H9 (cell line): ENCODE measurements at regions not wholly inside any gene's neighbourhood (a gene's known extent, or its start where the extent isn't known, plus 50 kb on each side); places are given as distances from the start of the nearest gene placed in this dataset.

Experiments used
- DNase-seq: peaks from one replicate; pipeline ENCODE4 v3.0.0-alpha.2; 2017
- H2AFZ ChIP-seq: one replicate; pipeline ENCODE4 v1.6.1; 2013; ENCODE audit warnings: mild to moderate bottlenecking, low read length, control low read depth, moderate library complexity
- H2AK5ac ChIP-seq: 2 replicates; pipeline ENCODE4 v1.6.1; 2013; ENCODE audit warnings: low read length, control low read depth, mixed read lengths; ENCODE audit not compliant: insufficient read length
- H2BK120ac ChIP-seq: one replicate; pipeline ENCODE4 v1.6.1; 2013; ENCODE audit warnings: low read depth, mild to moderate bottlenecking, low read length, control low read depth, inconsistent platforms; ENCODE audit not compliant: poor library complexity, severe bottlenecking
- H2BK12ac ChIP-seq: 2 replicates; pipeline ENCODE4 v1.6.1; 2013; ENCODE audit warnings: low read length, control low read depth, mixed read lengths, low read depth; ENCODE audit not compliant: insufficient read length
- H2BK15ac ChIP-seq: 2 replicates; pipeline ENCODE4 v1.6.1; 2013; ENCODE audit warnings: low read depth, low read length, control low read depth
- H2BK20ac ChIP-seq: one replicate; pipeline ENCODE4 v1.6.1; 2013; ENCODE audit warnings: low read depth, mild to moderate bottlenecking, low read length, control low read depth, inconsistent platforms; ENCODE audit not compliant: poor library complexity, severe bottlenecking
- H2BK5ac ChIP-seq: 2 replicates; pipeline ENCODE4 v1.6.1; 2013; ENCODE audit warnings: low read length, control low read depth, mixed read lengths; ENCODE audit not compliant: insufficient read length
- H3K14ac ChIP-seq: 2 replicates; pipeline ENCODE4 v1.6.1; 2013; ENCODE audit warnings: low read length, control low read depth; ENCODE audit not compliant: insufficient read depth
- H3K18ac ChIP-seq: 2 replicates; pipeline ENCODE4 v1.6.1; 2013; ENCODE audit warnings: low read depth, mild to moderate bottlenecking, mixed read lengths, low read length, control low read depth; ENCODE audit not compliant: insufficient read length
- H3K23ac ChIP-seq: 2 replicates; pipeline ENCODE4 v1.6.1; 2013; ENCODE audit warnings: low read length, control low read depth, mixed read lengths, low read depth; ENCODE audit not compliant: insufficient read length
- H3K23me2 ChIP-seq: 2 replicates; pipeline ENCODE4 v1.6.1; 2013; ENCODE audit warnings: low read depth, mild to moderate bottlenecking, mixed read lengths, low read length, control low read depth; ENCODE audit not compliant: insufficient read length, poor library complexity, severe bottlenecking
- H3K27ac ChIP-seq: 2 replicates; pipeline ENCODE4 v1.5.1; 2013; ENCODE audit warnings: low read length, control low read depth, mixed read lengths, low read depth; ENCODE audit not compliant: insufficient read length
- H3K27me3 ChIP-seq: 2 replicates; pipeline ENCODE4 v1.6.1; 2013; ENCODE audit warnings: low read length, control low read depth, inconsistent platforms; ENCODE audit not compliant: insufficient read depth
- H3K4ac ChIP-seq: 2 replicates; pipeline ENCODE4 v1.6.1; 2013; ENCODE audit warnings: low read depth, mild to moderate bottlenecking, control low read depth, inconsistent platforms, low read length, moderate library complexity
- H3K4me1 ChIP-seq: 2 replicates; pipeline ENCODE4 v1.6.1; 2013; ENCODE audit warnings: low read length, control low read depth, inconsistent platforms; ENCODE audit not compliant: insufficient read depth
- H3K4me2 ChIP-seq: 2 replicates; pipeline ENCODE4 v1.6.1; 2013; ENCODE audit warnings: low read length, control low read depth, mixed read lengths; ENCODE audit not compliant: insufficient read length, insufficient read depth
- H3K56ac ChIP-seq: 2 replicates; pipeline ENCODE4 v1.6.1; 2013; ENCODE audit warnings: low read depth, mild to moderate bottlenecking, mixed read lengths, low read length, control low read depth; ENCODE audit not compliant: insufficient read length
- H3K79me1 ChIP-seq: 2 replicates; pipeline ENCODE4 v1.6.1; 2013; ENCODE audit warnings: low read depth, mild to moderate bottlenecking, moderate library complexity, low read length, control low read depth, inconsistent platforms; ENCODE audit not compliant: insufficient read depth, poor library complexity, severe bottlenecking
- H3K79me2 ChIP-seq: 2 replicates; pipeline ENCODE4 v1.6.1; 2013; ENCODE audit warnings: low read length, control low read depth, inconsistent platforms; ENCODE audit not compliant: insufficient read depth
- H3K9ac ChIP-seq: 2 replicates; pipeline ENCODE4 v1.6.1; 2013; ENCODE audit warnings: low read length, control low read depth, mixed read lengths; ENCODE audit not compliant: insufficient read length; ENCODE audit errors: extremely low read depth
- H3K9me3 ChIP-seq: one replicate; pipeline ENCODE4 v1.6.1; 2013; ENCODE audit warnings: low read depth, low read length, inconsistent platforms; ENCODE audit not compliant: control insufficient read depth
- H3T11ph ChIP-seq: one replicate; pipeline ENCODE4 v1.6.1; 2013; ENCODE audit warnings: mild to moderate bottlenecking, low read length, control low read depth, inconsistent platforms
- H4K20me1 ChIP-seq: one replicate; pipeline ENCODE4 v1.6.1; 2013; ENCODE audit not compliant: control insufficient read depth, insufficient read length, insufficient read depth
- H4K5ac ChIP-seq: 2 replicates; pipeline ENCODE4 v1.6.1; 2013; ENCODE audit warnings: low read depth, mild to moderate bottlenecking, mixed read lengths, low read length, control low read depth; ENCODE audit not compliant: insufficient read length
- H4K8ac ChIP-seq: replicated peaks from 2 replicates; pipeline ENCODE4 v1.6.1; 2013; ENCODE audit warnings: low read length, control low read depth, mixed read lengths, low read depth; ENCODE audit not compliant: insufficient read length
- H4K91ac ChIP-seq: 2 replicates; pipeline ENCODE4 v1.6.1; 2013; ENCODE audit warnings: low read depth, mild to moderate bottlenecking, moderate library complexity, mixed read lengths, low read length, control low read depth; ENCODE audit not compliant: insufficient read length
- H3K27ac Mint-ChIP-seq, 3 experiments: 2 replicates in 2 of 3; 3 replicates in 1 of 3; pipeline ENCODE4 v1.8.0; 2020 to 2021; ENCODE audit warnings: mixed read lengths in 3 of 3, mild to moderate bottlenecking in 1 of 3, moderate library complexity in 1 of 3
- H3K27me3 Mint-ChIP-seq: 2 replicates; pipeline ENCODE4 v1.8.0; 2021; ENCODE audit warnings: low read depth, mild to moderate bottlenecking, moderate library complexity, mixed read lengths
- H3K36me3 Mint-ChIP-seq, 3 experiments: 2 replicates in 2 of 3; 3 replicates in 1 of 3; pipeline ENCODE4 v1.8.0; 2020 to 2021; ENCODE audit warnings: low read depth in 3 of 3, mixed read lengths in 3 of 3; ENCODE audit not compliant: insufficient read depth in 1 of 3
- H3K4me1 Mint-ChIP-seq, 2 experiments: 2 replicates each; pipeline ENCODE4 v1.8.0; 2020; ENCODE audit warnings: mixed read lengths in 2 of 2
- H3K4me3 Mint-ChIP-seq, 2 experiments: 2 replicates in 1 of 2; 3 replicates in 1 of 2; pipeline ENCODE4 v1.8.0; 2020 to 2021; ENCODE audit warnings: mild to moderate bottlenecking in 2 of 2, mixed read lengths in 2 of 2, moderate library complexity in 1 of 2
- H3K9me3 Mint-ChIP-seq, 2 experiments: 2 replicates in 1 of 2; 3 replicates in 1 of 2; pipeline ENCODE4 v1.8.0; 2020; ENCODE audit warnings: mild to moderate bottlenecking in 2 of 2, mixed read lengths in 2 of 2, moderate library complexity in 1 of 2
- WGBS: extraction: QIAGEN DNeasy Blood & Tissue Kit; methylation state at CpG from one replicate; pipeline ENCODE4 v1.1.7; 2013; ENCODE audit warnings: missing lambda C conversion rate, low lambda C conversion rate, mixed read lengths; ENCODE audit not compliant: insufficient read length; ENCODE audit errors: extremely low coverage; 5-methylcytosine and 5-hydroxymethylcytosine counted together
- TF ChIP-seq, protein P1 (sequence below): fragments of 200-600 bp; sonication (generic); conservative IDR thresholded peaks from 3 replicates; pipeline ENCODE4 v1.8.0; 2021; ENCODE audit warnings: antibody characterized with exemption, mild to moderate bottlenecking

- H3K23ac ChIP-seq = no peak overlapping the region
- Mint-ChIP-seq H3K36me3 (no peaks in the 10 kb centered on the region; a peak in 1 of 7 replicates), H3K4me3 (no peak overlapping the region; a peak in 1 of 5 replicates), H3K9me3 (no peaks in the 10 kb centered on the region), H3K4me1 (peaks cover 19 to 26% of the 10 kb centered on the region in 2 experiments), H3K27me3 (no peaks in the 10 kb centered on the region), H3K27ac (peak overlapping the region in 1 of 3 experiments; percentile 29; a peak in 1 of 7 replicates)
- no peak overlapping the region for H3K14ac ChIP-seq
- no peaks in the 10 kb centered on the region for H3K27me3 ChIP-seq
- no peak for DNase-seq
- no peak overlapping the region for H3K4me2 ChIP-seq
- no peaks in the 10 kb centered on the region for H3K79me1 ChIP-seq
- H3K56ac ChIP-seq = no peak overlapping the region
- TF ChIP-seq, protein P1, sequence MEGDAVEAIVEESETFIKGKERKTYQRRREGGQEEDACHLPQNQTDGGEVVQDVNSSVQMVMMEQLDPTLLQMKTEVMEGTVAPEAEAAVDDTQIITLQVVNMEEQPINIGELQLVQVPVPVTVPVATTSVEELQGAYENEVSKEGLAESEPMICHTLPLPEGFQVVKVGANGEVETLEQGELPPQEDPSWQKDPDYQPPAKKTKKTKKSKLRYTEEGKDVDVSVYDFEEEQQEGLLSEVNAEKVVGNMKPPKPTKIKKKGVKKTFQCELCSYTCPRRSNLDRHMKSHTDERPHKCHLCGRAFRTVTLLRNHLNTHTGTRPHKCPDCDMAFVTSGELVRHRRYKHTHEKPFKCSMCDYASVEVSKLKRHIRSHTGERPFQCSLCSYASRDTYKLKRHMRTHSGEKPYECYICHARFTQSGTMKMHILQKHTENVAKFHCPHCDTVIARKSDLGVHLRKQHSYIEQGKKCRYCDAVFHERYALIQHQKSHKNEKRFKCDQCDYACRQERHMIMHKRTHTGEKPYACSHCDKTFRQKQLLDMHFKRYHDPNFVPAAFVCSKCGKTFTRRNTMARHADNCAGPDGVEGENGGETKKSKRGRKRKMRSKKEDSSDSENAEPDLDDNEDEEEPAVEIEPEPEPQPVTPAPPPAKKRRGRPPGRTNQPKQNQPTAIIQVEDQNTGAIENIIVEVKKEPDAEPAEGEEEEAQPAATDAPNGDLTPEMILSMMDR = no peak
- H4K8ac ChIP-seq = no peak overlapping the region
- H3K18ac ChIP-seq = no peak overlapping the region
- H2BK15ac ChIP-seq = no peak overlapping the region
- no peak overlapping the region for H2BK20ac ChIP-seq
- H2AK5ac ChIP-seq = no peak overlapping the region
- no peaks in the 10 kb centered on the region for H3K4me1 ChIP-seq
- H3K79me2 ChIP-seq = no peaks in the 10 kb centered on the region
- H3K9me3 ChIP-seq = no peaks in the 10 kb centered on the region
- H4K5ac ChIP-seq = no peak overlapping the region
- no peak overlapping the region for H2AFZ ChIP-seq
- H2BK12ac ChIP-seq = no peak overlapping the region
- H4K20me1 ChIP-seq = no peaks in the 10 kb centered on the region
- no CpG with 5 or more reads among the region's 3 CpGs for WGBS
- no peak overlapping the region for H2BK5ac ChIP-seq
- H3K23me2 ChIP-seq = no peaks in the 10 kb centered on the region
- H2BK120ac ChIP-seq = no peak overlapping the region
- H3K27ac ChIP-seq = no peak overlapping the region
- no peak overlapping the region for H3K9ac ChIP-seq
- H3T11ph ChIP-seq = no peak overlapping the region
- H3K4ac ChIP-seq = no peak overlapping the region
- H4K91ac ChIP-seq = no peak overlapping the region
These were observed 123.9 kb upstream of the MEF2A start for GRCh38 chr15:99441871-99442251.
